Mesendoderm (in vitro differentiated cells): ENCODE measurements at regions not wholly inside any gene's neighbourhood (a gene's known extent, or its start where the extent isn't known, plus 50 kb on each side); places are given as distances from the start of the nearest gene placed in this dataset.

Experiments
- DNase-seq: peaks from one replicate; pipeline ENCODE4 v3.0.0; 2013
- H2AK5ac ChIP-seq: 2 replicates; pipeline ENCODE4 v1.6.1; 2013; ENCODE audit warnings: low read length, inconsistent platforms
- H2BK120ac ChIP-seq: 2 replicates; pipeline ENCODE4 v1.6.1; 2013; ENCODE audit warnings: low read depth, mild to moderate bottlenecking, low read length, moderate library complexity, mixed read lengths
- H2BK15ac ChIP-seq: replicated peaks from 2 replicates; pipeline ENCODE4 v1.6.1; 2013; ENCODE audit warnings: low read depth, mild to moderate bottlenecking, moderate library complexity
- H2BK5ac ChIP-seq: 2 replicates; pipeline ENCODE4 v1.6.1; 2013; ENCODE audit warnings: low read length, inconsistent platforms
- H3K18ac ChIP-seq: 2 replicates; pipeline ENCODE4 v1.6.1; 2013; ENCODE audit warnings: mild to moderate bottlenecking, low read length, mixed read lengths
- H3K23ac ChIP-seq: one replicate; pipeline ENCODE4 v1.6.1; 2013; ENCODE audit warnings: low read length
- H3K27ac ChIP-seq: 2 replicates; pipeline ENCODE4 v1.5.1; 2013; ENCODE audit warnings: low read depth, mild to moderate bottlenecking, inconsistent platforms, low read length, moderate library complexity
- H3K27me3 ChIP-seq: 2 replicates; pipeline ENCODE4 v1.6.1; 2013; ENCODE audit warnings: low read length, control low read depth, mild to moderate bottlenecking, inconsistent platforms; ENCODE audit not compliant: insufficient read depth, poor library complexity
- H3K36me3 ChIP-seq: 2 replicates; pipeline ENCODE4 v1.6.1; 2013; ENCODE audit warnings: low read length, inconsistent platforms; ENCODE audit not compliant: control insufficient read depth, insufficient read depth
- H3K4ac ChIP-seq: one replicate; pipeline ENCODE4 v1.6.1; 2013; ENCODE audit warnings: low read depth, mild to moderate bottlenecking, low read length, moderate library complexity
- H3K4me1 ChIP-seq: 2 replicates; pipeline ENCODE4 v1.6.1; 2013; ENCODE audit warnings: low read depth, low read length, inconsistent platforms; ENCODE audit not compliant: control insufficient read depth
- H3K4me2 ChIP-seq: 2 replicates; pipeline ENCODE4 v1.6.1; 2013; ENCODE audit warnings: low read length
- H3K4me3 ChIP-seq: 2 replicates; pipeline ENCODE4 v1.5.1; 2013; ENCODE audit warnings: mild to moderate bottlenecking, low read length
- H3K56ac ChIP-seq: one replicate; pipeline ENCODE4 v1.6.1; 2013; ENCODE audit warnings: low read length
- H3K79me1 ChIP-seq: 2 replicates; pipeline ENCODE4 v1.6.1; 2013; ENCODE audit warnings: low read length, inconsistent platforms
- H3K79me2 ChIP-seq: 2 replicates; pipeline ENCODE4 v1.6.1; 2013; ENCODE audit warnings: mild to moderate bottlenecking, low read length; ENCODE audit not compliant: control insufficient read depth, insufficient read depth
- H3K9ac ChIP-seq: 2 replicates; pipeline ENCODE4 v1.6.1; 2013; ENCODE audit warnings: low read length, inconsistent platforms
- H4K5ac ChIP-seq: one replicate; pipeline ENCODE4 v1.6.1; 2013; ENCODE audit warnings: low read length
- H4K8ac ChIP-seq: one replicate; pipeline ENCODE4 v1.6.1; 2013; ENCODE audit warnings: low read depth, mild to moderate bottlenecking, control low read depth, low read length, moderate library complexity
- WGBS: extraction: QIAGEN DNeasy Blood & Tissue Kit; methylation state at CpG from one replicate; pipeline ENCODE4 v1.1.7; 2013; ENCODE audit warnings: low lambda C conversion rate, missing lambda C conversion rate; ENCODE audit not compliant: insufficient coverage; ENCODE audit errors: extremely low coverage; 5-methylcytosine and 5-hydroxymethylcytosine counted together

DNA sequence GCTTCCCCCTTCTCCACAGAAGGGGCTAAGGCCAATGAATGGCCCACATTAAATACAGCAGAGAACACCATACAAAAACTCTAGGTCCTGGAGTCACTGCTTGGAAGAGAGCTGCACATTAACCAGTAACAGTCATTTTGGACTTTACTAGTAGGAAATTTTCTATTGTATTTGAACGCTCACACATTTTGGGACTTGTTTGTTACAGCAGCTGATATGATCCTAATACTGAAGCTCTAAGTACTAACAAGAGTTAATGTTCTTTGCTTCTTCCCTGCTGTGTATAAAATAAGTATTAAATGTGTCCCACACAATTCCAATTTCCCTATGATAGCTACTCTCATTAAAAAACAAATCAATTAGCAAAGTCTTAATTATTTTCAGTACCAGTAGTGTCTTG, 148.3 kb upstream of the IRX3 start:
- H3K79me1 ChIP-seq = no peaks in the 10 kb centered on the region
- WGBS = no CpG with 5 or more reads among the region's 1 CpG
- no peak overlapping the region for H3K56ac ChIP-seq
- no peak for DNase-seq
- H2BK5ac ChIP-seq = no peak overlapping the region
- no peaks in the 10 kb centered on the region for H3K4me1 ChIP-seq
- no peak overlapping the region for H4K5ac ChIP-seq
- no peak overlapping the region for H3K9ac ChIP-seq
- H3K4ac ChIP-seq = no peak overlapping the region
- no peaks in the 10 kb centered on the region for H3K79me2 ChIP-seq
- H2AK5ac ChIP-seq = no peak overlapping the region
- H3K36me3 ChIP-seq = no peaks in the 10 kb centered on the region
- H3K18ac ChIP-seq = no peak overlapping the region
- H2BK15ac ChIP-seq = no peak overlapping the region
- H3K4me3 ChIP-seq = no peak overlapping the region
- H3K23ac ChIP-seq = no peak overlapping the region
- H3K27me3 ChIP-seq = no peaks in the 10 kb centered on the region
- no peak overlapping the region for H3K27ac ChIP-seq
- H3K4me2 ChIP-seq = no peak overlapping the region
- no peak overlapping the region for H2BK120ac ChIP-seq
- H4K8ac ChIP-seq = no peak overlapping the region

DNA sequence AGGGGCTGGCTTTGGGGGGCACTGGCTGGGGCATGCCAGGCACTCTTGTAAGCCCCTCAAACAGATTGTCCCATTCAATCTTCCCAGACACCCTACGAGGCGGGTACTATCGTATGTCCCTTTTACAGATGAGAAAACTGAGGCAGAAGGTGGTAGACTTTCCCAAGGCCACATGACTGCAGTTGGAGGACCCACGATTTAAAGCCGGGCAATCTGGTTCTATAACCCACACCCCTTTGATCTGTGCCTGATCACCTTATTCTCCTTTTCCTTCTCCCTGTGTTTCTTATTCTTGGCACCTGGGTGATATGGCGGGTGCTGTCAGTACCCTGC, 146.3 kb upstream of the IRX3 start:
- Histone ChIP-seq H3K36me3 (no peaks in the 10 kb centered on the region), H4K8ac (no peak overlapping the region), H3K4me1 (no peaks in the 10 kb centered on the region), H3K27ac (no peak overlapping the region), H2AK5ac (no peak overlapping the region), H3K18ac (no peak overlapping the region), H2BK15ac (no peak overlapping the region), H3K79me2 (no peaks in the 10 kb centered on the region), H3K23ac (no peak overlapping the region), H3K4me3 (no peak overlapping the region), H3K4ac (no peak overlapping the region), H3K4me2 (no peak overlapping the region), H2BK120ac (no peak overlapping the region), H3K9ac (no peak overlapping the region), H3K79me1 (no peaks in the 10 kb centered on the region), H3K27me3 (no peaks in the 10 kb centered on the region), H3K56ac (no peak overlapping the region), H2BK5ac (no peak overlapping the region), H4K5ac (no peak overlapping the region)
- WGBS = no CpG with 5 or more reads among the region's 6 CpGs
- no peak for DNase-seq

DNA sequence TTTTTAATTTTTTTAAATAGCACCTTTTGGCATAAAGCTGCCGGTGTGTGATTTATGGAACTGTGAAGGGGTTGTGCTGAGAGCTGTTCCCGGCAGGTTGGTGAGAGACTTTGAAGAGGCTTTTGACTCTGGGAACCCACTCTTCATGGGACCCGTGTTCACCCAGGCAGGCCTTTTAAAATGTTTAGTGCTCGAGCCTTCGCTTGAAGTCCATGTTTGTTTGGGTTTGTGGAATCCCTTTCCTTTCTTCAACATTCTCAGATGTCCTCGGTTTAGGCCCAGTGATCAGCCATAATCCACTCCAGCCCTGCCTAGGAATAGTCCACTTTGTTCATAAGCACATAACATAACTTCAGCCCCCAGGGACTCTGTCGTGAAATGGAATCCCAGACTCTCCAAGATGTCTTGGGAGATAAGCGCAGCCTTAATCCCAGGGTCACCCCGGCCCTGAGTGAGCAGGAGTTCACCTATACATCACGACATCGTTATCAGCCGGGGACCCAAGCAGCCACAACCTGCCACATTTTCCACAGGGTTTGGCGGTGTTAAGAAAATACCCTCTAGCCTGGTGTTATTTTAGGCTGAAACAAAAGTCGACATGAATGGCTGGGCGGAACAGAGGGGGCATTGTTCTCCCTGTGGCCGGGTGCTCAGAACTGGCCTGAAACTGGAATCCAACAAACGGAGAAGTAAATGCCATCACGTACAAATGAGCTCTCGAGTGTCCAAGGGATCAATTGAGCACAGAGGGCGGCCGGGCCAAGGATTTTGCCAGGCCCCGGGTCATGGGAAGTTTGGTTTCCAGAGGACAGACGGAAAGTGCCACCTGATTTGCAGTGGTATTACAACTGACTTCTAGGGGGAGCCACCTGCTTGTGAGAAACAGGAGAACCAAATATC, 145.7 kb upstream of the IRX3 start:
- Histone ChIP-seq H3K23ac (no peak overlapping the region), H3K79me2 (no peaks in the 10 kb centered on the region), H4K8ac (no peak overlapping the region), H3K18ac (no peak overlapping the region), H2BK120ac (no peak overlapping the region), H2AK5ac (no peak overlapping the region), H3K36me3 (no peaks in the 10 kb centered on the region), H3K4ac (no peak overlapping the region), H2BK5ac (no peak overlapping the region), H3K56ac (no peak overlapping the region), H3K9ac (no peak overlapping the region), H3K79me1 (no peaks in the 10 kb centered on the region), H3K27ac (no peak overlapping the region), H3K27me3 (no peaks in the 10 kb centered on the region), H3K4me1 (no peaks in the 10 kb centered on the region), H3K4me2 (no peak overlapping the region), H4K5ac (no peak overlapping the region), H2BK15ac (no peak overlapping the region), H3K4me3 (no peak overlapping the region)
- DNase-seq = no peak
- WGBS = no CpG with 5 or more reads among the region's 23 CpGs

DNA sequence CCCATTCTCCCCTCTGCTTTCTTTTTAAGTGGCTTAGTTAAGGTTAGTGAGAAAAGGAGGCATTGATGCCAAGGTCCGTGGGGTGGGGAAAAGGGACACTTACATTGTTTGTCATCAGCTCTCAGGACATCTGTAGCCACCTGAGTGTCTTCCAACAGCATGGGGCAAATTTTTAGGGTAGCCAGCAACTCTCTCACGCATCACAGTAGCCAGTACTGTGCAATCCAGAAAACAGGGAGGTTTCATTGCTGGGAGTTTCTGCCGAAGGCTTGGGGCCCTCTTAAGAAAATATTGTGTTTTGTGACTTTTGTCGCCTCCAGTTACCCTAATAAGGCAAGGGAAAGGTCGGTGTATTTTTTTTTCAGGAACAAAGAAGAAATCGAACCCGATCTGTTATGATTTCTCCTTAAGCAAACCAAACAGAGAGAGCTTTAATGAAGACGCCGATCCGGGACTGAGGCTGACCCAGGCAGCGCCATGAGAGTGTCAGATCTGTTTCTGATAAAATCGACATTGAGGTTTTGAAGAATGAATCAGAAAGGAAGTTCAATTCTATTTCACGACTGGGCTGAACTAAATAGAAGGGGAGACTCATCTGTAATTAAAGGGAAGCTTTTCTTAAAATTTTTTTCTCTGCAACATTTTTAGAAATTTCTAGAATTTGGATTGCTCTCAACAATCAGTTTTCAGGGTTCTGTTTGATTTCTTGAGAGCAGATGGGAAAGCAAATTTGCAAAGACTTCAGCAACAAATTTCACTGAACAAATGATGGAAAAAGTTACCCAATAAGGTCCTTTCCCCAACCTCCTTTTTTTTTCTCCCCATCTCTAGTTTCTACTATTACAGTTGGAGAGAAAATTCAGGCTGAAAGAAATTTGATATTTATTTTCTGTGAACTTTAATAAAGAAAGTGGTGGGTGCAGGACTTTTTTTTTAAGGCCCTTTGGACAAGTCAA, 144.7 kb upstream of the IRX3 start:
- H3K56ac ChIP-seq = no peak overlapping the region
- no peaks in the 10 kb centered on the region for H3K79me1 ChIP-seq
- no peak overlapping the region for H3K9ac ChIP-seq
- no peak overlapping the region for H2BK15ac ChIP-seq
- H2AK5ac ChIP-seq = no peak overlapping the region
- H3K18ac ChIP-seq = no peak overlapping the region
- no peak overlapping the region for H3K4ac ChIP-seq
- no peak overlapping the region for H3K23ac ChIP-seq
- no peaks in the 10 kb centered on the region for H3K4me1 ChIP-seq
- no peak overlapping the region for H2BK5ac ChIP-seq
- H3K27me3 ChIP-seq = no peaks in the 10 kb centered on the region
- H2BK120ac ChIP-seq = no peak overlapping the region
- no peak overlapping the region for H3K4me3 ChIP-seq
- no CpG with 5 or more reads among the region's 13 CpGs for WGBS
- H3K27ac ChIP-seq = no peak overlapping the region
- no peak overlapping the region for H3K4me2 ChIP-seq
- DNase-seq = no peak
- H4K8ac ChIP-seq = no peak overlapping the region
- no peaks in the 10 kb centered on the region for H3K79me2 ChIP-seq
- no peak overlapping the region for H4K5ac ChIP-seq
- no peaks in the 10 kb centered on the region for H3K36me3 ChIP-seq

DNA sequence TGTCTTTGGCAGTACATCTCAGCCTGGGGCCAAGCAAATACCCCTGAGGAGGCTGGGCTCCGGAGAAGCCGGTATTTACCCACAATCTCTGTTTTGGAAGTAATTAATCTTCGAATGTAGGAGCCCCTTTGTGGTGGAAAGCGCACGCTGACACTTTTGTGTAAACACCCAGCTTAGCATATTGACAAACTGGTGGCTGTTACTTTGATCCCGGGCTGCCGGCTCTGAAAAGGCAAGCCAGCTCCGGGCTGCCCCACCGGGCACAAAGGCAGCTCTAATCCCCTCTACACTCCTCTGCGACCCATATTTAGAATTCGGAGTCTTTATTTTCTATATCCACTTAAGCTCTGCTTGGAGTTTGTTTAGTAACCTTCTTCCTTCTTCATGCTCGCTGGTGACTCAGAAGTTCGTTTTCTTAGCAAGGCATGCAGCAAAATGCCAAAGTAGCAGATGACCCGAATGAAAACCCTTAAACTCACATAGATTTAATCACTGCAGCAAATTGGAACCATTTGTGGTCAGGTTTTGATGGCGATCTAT, 144.0 kb upstream of the IRX3 start:
- H3K56ac ChIP-seq = no peak overlapping the region
- H3K27ac ChIP-seq = no peak overlapping the region
- no peak overlapping the region for H2AK5ac ChIP-seq
- no peak overlapping the region for H2BK120ac ChIP-seq
- H3K4me3 ChIP-seq = no peak overlapping the region
- no peaks in the 10 kb centered on the region for H3K27me3 ChIP-seq
- H4K8ac ChIP-seq = no peak overlapping the region
- no peak overlapping the region for H3K4me2 ChIP-seq
- H2BK15ac ChIP-seq = no peak overlapping the region
- peaks cover 2% of the 10 kb centered on the region for H3K4me1 ChIP-seq
- WGBS = no CpG with 5 or more reads among the region's 15 CpGs
- no peaks in the 10 kb centered on the region for H3K36me3 ChIP-seq
- H3K79me2 ChIP-seq = no peaks in the 10 kb centered on the region
- H3K9ac ChIP-seq = no peak overlapping the region
- no peak for DNase-seq
- no peaks in the 10 kb centered on the region for H3K79me1 ChIP-seq
- H3K4ac ChIP-seq = no peak overlapping the region
- H4K5ac ChIP-seq = no peak overlapping the region
- H3K18ac ChIP-seq = no peak overlapping the region
- H3K23ac ChIP-seq = no peak overlapping the region
- H2BK5ac ChIP-seq = no peak overlapping the region
